GM12864 (cell line): ENCODE measurements at regions not wholly inside any gene's neighbourhood (a gene's known extent, or its start where the extent isn't known, plus 50 kb on each side); places are given as distances from the start of the nearest gene placed in this dataset.

Experiments used
- DNase-seq: peaks from one replicate; pipeline ENCODE4 v3.0.0-alpha.2; 2011; ENCODE audit warnings: low read depth
- H3K4me3 ChIP-seq: 2 replicates; pipeline ENCODE4 v1.5.1; 2011; ENCODE audit warnings: mild to moderate bottlenecking, low read depth, low read length, control low read depth
- TF ChIP-seq, protein P1 (sequence below): IDR thresholded peaks from 2 replicates; pipeline ENCODE4 v1.5.1; 2011; ENCODE audit warnings: low read depth, mild to moderate bottlenecking, moderate library complexity, low read length, control low read depth, inconsistent platforms; ENCODE audit errors: missing control alignments

GRCh38 chr6:121743691-121744090, 308.2 kb downstream of the GJA1 start:
- no peak overlapping the region for H3K4me3 ChIP-seq
- TF ChIP-seq, protein P1, sequence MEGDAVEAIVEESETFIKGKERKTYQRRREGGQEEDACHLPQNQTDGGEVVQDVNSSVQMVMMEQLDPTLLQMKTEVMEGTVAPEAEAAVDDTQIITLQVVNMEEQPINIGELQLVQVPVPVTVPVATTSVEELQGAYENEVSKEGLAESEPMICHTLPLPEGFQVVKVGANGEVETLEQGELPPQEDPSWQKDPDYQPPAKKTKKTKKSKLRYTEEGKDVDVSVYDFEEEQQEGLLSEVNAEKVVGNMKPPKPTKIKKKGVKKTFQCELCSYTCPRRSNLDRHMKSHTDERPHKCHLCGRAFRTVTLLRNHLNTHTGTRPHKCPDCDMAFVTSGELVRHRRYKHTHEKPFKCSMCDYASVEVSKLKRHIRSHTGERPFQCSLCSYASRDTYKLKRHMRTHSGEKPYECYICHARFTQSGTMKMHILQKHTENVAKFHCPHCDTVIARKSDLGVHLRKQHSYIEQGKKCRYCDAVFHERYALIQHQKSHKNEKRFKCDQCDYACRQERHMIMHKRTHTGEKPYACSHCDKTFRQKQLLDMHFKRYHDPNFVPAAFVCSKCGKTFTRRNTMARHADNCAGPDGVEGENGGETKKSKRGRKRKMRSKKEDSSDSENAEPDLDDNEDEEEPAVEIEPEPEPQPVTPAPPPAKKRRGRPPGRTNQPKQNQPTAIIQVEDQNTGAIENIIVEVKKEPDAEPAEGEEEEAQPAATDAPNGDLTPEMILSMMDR = no peak
- no peak for DNase-seq

DNA sequence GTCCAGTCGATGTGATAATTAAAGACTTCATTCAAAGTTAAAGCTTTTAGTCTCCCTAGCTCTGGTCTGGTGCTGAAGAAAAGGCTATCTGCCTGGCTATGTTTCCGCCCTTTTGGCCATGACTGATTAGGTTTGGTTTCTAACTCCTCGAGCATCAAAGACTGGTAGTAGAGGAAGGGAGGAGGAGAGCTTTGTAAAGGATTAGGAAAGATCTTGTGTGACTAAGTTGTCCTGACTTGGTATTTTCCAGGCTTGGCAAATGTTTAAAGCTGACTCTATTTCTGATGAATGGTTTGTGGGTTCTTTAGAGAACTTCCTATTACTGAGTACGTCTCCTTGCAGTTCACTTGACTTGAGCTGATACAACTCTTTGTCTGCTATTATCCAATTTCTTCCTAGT, 312.9 kb downstream of the GJA1 start:
- no peak for DNase-seq
- H3K4me3 ChIP-seq = no peak overlapping the region
- TF ChIP-seq, protein P1 = no peak

GRCh38 chr6:121748850-121749249, 313.4 kb downstream of the GJA1 start:
- TF ChIP-seq, protein P1 = no peak
- DNase-seq = no peak

GRCh38 chr6:121755485-121755884, 320.0 kb downstream of the GJA1 start:
- TF ChIP-seq, protein P1 = no peak
- no peak overlapping the region for H3K4me3 ChIP-seq
- no peak for DNase-seq

More at GRCh38 chr6:121748850-121749249, 313.4 kb downstream of the GJA1 start:
- no peak overlapping the region for H3K4me3 ChIP-seq

GRCh38 chr6:121756666-121757065, 321.2 kb downstream of the GJA1 start:
- H3K4me3 ChIP-seq = no peak overlapping the region
- DNase-seq = no peak
- TF ChIP-seq, protein P1 = no peak

- TF ChIP-seq, protein P1 = no peak
- DNase-seq = no peak
- H3K4me3 ChIP-seq = no peak overlapping the region
Observed at GRCh38 chr6:121759370-121759769, 323.9 kb downstream of the GJA1 start.

DNA sequence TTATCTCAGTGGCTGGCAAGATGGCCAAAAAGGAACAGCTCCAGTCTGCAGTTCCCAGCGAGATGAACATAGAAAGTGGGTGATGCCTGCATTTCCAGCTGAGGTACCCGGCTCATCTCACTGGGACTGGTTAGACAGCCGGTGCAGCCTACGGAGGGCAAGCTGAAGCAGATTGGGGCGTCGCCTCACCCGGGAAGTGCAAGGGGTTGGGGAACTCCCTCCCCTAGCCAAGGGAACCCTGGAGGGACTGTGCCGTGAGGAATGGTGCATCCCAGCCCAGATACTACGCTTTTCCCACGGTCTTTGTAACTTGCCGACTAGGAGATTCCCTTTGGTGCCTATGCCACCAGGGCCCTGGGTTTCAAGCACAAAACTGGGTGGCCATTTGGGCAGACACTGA, 324.7 kb downstream of the GJA1 start:
- DNase-seq = no peak
- no peak overlapping the region for H3K4me3 ChIP-seq
- TF ChIP-seq, protein P1 = no peak
